CD4-positive, alpha-beta T cell (primary cell): ENCODE measurements at regions not wholly inside any gene's neighbourhood (a gene's known extent, or its start where the extent isn't known, plus 50 kb on each side); places are given as distances from the start of the nearest gene placed in this dataset.

Experiments used
- ATAC-seq: fragments of 200-7000 bp; cut with Tn5 transposase; one replicate; pipeline ENCODE4 v1.10.0; 2022; ENCODE audit warnings: mild to moderate bottlenecking; ENCODE audit not compliant: poor library complexity
- CTCF ChIA-PET: fragments of 350-600 bp; sonication (Branson Sonifier 250); formaldehyde crosslinking; loops from one replicate; lab custom pipeline; 2021; ENCODE audit warnings: antibody characterized with exemption, inconsistent platforms; lab: Charles Lee
- POLR2A ChIA-PET: fragments of 350-600 bp; sonication (Branson Sonifier 250); formaldehyde crosslinking; loops from one replicate; lab custom pipeline; 2021; ENCODE audit warnings: antibody characterized with exemption, inconsistent platforms; lab: Charles Lee
- DNase-seq, 14 experiments: peaks; one replicate each; pipeline ENCODE4 v3.0.0-alpha.2; 2013 to 2020; ENCODE audit warnings: mixed read lengths in 2 of 14
- H3K27ac ChIP-seq, 2 donors: one replicate each; pipeline versions ENCODE4 v1.5.1 to v1.7.0; 2013; ENCODE audit warnings: low read length in 2 of 2, low read depth in 1 of 2, mild to moderate bottlenecking in 1 of 2
- H3K27me3 ChIP-seq, 2 experiments: 1 replicate in 1 of 2; 2 replicates in 1 of 2; pipeline versions ENCODE4 v1.6.1 to v1.7.0; 2013; ENCODE audit warnings: low read length in 2 of 2, control low read depth in 1 of 2, mild to moderate bottlenecking in 1 of 2, moderate library complexity in 1 of 2; ENCODE audit not compliant: insufficient read depth in 2 of 2, control insufficient read depth in 1 of 2
- H3K36me3 ChIP-seq: one replicate; pipeline ENCODE4 v1.6.1; 2013; ENCODE audit warnings: low read length, control low read depth; ENCODE audit not compliant: insufficient read depth
- H3K4me1 ChIP-seq: one replicate; pipeline ENCODE4 v1.6.1; 2013; ENCODE audit warnings: low read length, control low read depth; ENCODE audit not compliant: insufficient read depth
- H3K4me3 ChIP-seq: one replicate; pipeline ENCODE4 v1.5.1; 2013; ENCODE audit warnings: mild to moderate bottlenecking, low read length, moderate library complexity
- H3K9me3 ChIP-seq, 2 experiments: 1 replicate in 1 of 2; 2 replicates in 1 of 2; pipeline versions ENCODE4 v1.6.1 to v1.7.0; 2013; ENCODE audit warnings: low read length in 2 of 2, mild to moderate bottlenecking in 2 of 2, control low read depth in 1 of 2, moderate library complexity in 1 of 2; ENCODE audit not compliant: control insufficient read depth in 1 of 2, insufficient read depth in 1 of 2
- H3K27ac Mint-ChIP-seq: one replicate; pipeline ENCODE4 v1.8.0; 2020; ENCODE audit warnings: mixed read lengths
- H3K27me3 Mint-ChIP-seq: one replicate; pipeline ENCODE4 v1.8.0; 2021; ENCODE audit warnings: mixed read lengths
- H3K36me3 Mint-ChIP-seq: one replicate; pipeline ENCODE4 v1.8.0; 2021; ENCODE audit warnings: low read depth, mixed read lengths
- H3K4me1 Mint-ChIP-seq: one replicate; pipeline ENCODE4 v1.8.0; 2021; ENCODE audit warnings: low read depth, mixed read lengths
- H3K4me3 Mint-ChIP-seq: one replicate; pipeline ENCODE4 v1.8.0; 2020; ENCODE audit warnings: mild to moderate bottlenecking, mixed read lengths
- H3K9me3 Mint-ChIP-seq: one replicate; pipeline ENCODE4 v1.8.0; 2020; ENCODE audit warnings: mixed read lengths
- intact Hi-C, 2 experiments: fragments of 100-400 bp; cut with DNase I in 1 of 2; cut with micrococcal nuclease in 1 of 2; formaldehyde crosslinking; loops; one replicate each; pipeline versions ENCODE4 v1.15.1 to v1.9.0; 2023 to 2025; cut with DNase I, micrococcal nuclease
- TF ChIP-seq, protein P1 (sequence below): fragments of 200-600 bp; IDR thresholded peaks from one replicate; pipeline ENCODE4 v1.8.0; 2022; ENCODE audit warnings: antibody characterized with exemption, mild to moderate bottlenecking

GRCh38 chr9:113677569-113677968, 198.5 kb upstream of the ZNF618 start:
- H3K4me1 Mint-ChIP-seq, result no peaks in the 10 kb centered on the region
- Histone ChIP-seq H3K36me3 (no peaks in the 10 kb centered on the region), H3K9me3 (no peaks in the 10 kb centered on the region), H3K4me1 (peaks cover 2% of the 10 kb centered on the region), H3K4me3 (no peak overlapping the region), H3K27me3 (peaks cover 13 to 23% of the 10 kb centered on the region in 2 experiments), H3K27ac (no peak overlapping the region)
- peaks cover 54% of the 10 kb centered on the region for H3K27me3 Mint-ChIP-seq
- no peaks in the 10 kb centered on the region for H3K9me3 Mint-ChIP-seq
- ChIA-PET CTCF (no interaction called here), POLR2A (no interaction called here)
- DNase-seq (no peak), ATAC-seq (no peak)
- intact Hi-C loops, result no loop called here
- no peaks in the 10 kb centered on the region for H3K36me3 Mint-ChIP-seq
- TF ChIP-seq, protein P1, sequence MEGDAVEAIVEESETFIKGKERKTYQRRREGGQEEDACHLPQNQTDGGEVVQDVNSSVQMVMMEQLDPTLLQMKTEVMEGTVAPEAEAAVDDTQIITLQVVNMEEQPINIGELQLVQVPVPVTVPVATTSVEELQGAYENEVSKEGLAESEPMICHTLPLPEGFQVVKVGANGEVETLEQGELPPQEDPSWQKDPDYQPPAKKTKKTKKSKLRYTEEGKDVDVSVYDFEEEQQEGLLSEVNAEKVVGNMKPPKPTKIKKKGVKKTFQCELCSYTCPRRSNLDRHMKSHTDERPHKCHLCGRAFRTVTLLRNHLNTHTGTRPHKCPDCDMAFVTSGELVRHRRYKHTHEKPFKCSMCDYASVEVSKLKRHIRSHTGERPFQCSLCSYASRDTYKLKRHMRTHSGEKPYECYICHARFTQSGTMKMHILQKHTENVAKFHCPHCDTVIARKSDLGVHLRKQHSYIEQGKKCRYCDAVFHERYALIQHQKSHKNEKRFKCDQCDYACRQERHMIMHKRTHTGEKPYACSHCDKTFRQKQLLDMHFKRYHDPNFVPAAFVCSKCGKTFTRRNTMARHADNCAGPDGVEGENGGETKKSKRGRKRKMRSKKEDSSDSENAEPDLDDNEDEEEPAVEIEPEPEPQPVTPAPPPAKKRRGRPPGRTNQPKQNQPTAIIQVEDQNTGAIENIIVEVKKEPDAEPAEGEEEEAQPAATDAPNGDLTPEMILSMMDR, result no peak
- H3K27ac Mint-ChIP-seq, result no peak overlapping the region
- H3K4me3 Mint-ChIP-seq, result no peak overlapping the region

- TF ChIP-seq, protein P1, result no peak
- intact Hi-C loops, result no loop called here
- Mint-ChIP-seq H3K9me3 (no peaks in the 10 kb centered on the region), H3K27ac (no peak overlapping the region), H3K4me1 (no peaks in the 10 kb centered on the region), H3K4me3 (no peak overlapping the region), H3K36me3 (no peaks in the 10 kb centered on the region), H3K27me3 (peaks cover 54% of the 10 kb centered on the region)
- Histone ChIP-seq H3K27me3 (peaks cover 13 to 23% of the 10 kb centered on the region in 2 experiments), H3K27ac (no peak overlapping the region), H3K4me1 (peaks cover 2% of the 10 kb centered on the region), H3K36me3 (no peaks in the 10 kb centered on the region), H3K9me3 (no peaks in the 10 kb centered on the region), H3K4me3 (no peak overlapping the region)
- ChIA-PET CTCF (interaction anchor here (0.7 kb wide), 1 partner anchor 14 kb away, joined by 3 read pairs; no protein-coding TSS in a partner anchor), POLR2A (no interaction called here)
- DNase-seq (no peak), ATAC-seq (no peak)
These were observed 197.8 kb upstream of the ZNF618 start for GRCh38 chr9:113678119-113678858.

DNA sequence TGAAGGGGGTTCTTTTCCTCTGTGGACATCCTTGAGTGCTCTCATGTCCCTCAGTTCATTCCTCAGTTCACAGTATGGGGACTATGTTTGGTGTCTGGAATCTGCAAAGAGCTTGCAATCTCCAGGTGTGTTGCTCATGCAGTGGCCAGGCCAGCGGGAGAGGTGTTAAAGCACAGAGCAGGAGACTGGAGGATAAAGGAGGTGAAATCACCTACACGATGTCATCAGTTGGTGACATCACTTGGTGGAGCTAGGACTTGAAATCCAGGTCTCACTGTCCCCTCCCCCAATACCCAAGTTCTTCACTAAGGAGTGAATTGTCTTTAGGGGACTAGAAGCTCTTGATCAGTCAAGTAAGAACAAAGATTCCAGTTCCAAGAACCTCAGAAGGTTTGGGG, 197.3 kb upstream of the ZNF618 start:
- Histone ChIP-seq H3K4me3 (no peak overlapping the region), H3K9me3 (no peaks in the 10 kb centered on the region), H3K27ac (no peak overlapping the region), H3K27me3 (peaks cover 13 to 22% of the 10 kb centered on the region in 2 experiments), H3K36me3 (no peaks in the 10 kb centered on the region), H3K4me1 (peaks cover 2% of the 10 kb centered on the region)
- ChIA-PET POLR2A (no interaction called here), CTCF (interaction anchor here (0.6 to 0.7 kb wide), 2 partner anchors 13 to 20 kb away, joined by 3 read pairs; no protein-coding TSS in a partner anchor)
- Mint-ChIP-seq H3K36me3 (no peaks in the 10 kb centered on the region), H3K27ac (no peak overlapping the region), H3K4me1 (no peaks in the 10 kb centered on the region), H3K27me3 (peaks cover 53% of the 10 kb centered on the region), H3K9me3 (no peaks in the 10 kb centered on the region), H3K4me3 (no peak overlapping the region)
- DNase-seq (no peak), ATAC-seq (no peak)
- TF ChIP-seq, protein P1, result no peak
- intact Hi-C loops, result no loop called here
